ENCODE measurements at regions not wholly inside any gene's neighbourhood (a gene's known extent, or its start where the extent isn't known, plus 50 kb on each side); places are given as distances from the start of the nearest gene placed in this dataset.
"Not testable (repeated sequence)": the region's sequence is repeated elsewhere in the genome, so short reads cannot be mapped to it uniquely, and the experiment has no call there.

DNA sequence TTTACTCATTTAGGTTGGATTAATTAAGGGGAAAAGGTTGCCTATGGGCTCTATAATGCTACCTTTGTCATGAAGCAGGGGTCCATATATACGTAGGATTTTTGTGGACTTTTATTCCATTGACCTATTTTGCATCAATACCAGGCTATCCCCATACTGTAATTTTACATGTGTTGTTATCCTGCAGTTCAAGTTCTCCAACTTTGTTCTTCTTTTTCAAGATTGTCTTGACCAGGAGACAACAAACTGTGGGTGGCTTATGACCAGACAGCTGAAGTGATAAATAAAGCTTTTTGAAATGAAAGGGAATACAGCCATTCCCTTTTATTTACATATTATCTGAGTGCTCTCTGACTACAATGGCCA lies 345.7 kb downstream of the BARHL2 start:
- Mint-ChIP-seq H3K27me3 (no peaks in the 10 kb centered on the region), H3K4me1 (no peaks in the 10 kb centered on the region), H3K27ac (no peak overlapping the region), H3K9me3 (peaks cover 3% of the 10 kb centered on the region), H3K4me3 (no peak overlapping the region), H3K36me3 (no peaks in the 10 kb centered on the region)
- ATAC-seq = no peak

GRCh38 chr1:90370686-90371447 lies 346.2 kb downstream of the BARHL2 start:
- Mint-ChIP-seq H3K9me3 (peaks cover 3% of the 10 kb centered on the region), H3K4me1 (no peaks in the 10 kb centered on the region), H3K4me3 (no peak overlapping the region), H3K27me3 (no peaks in the 10 kb centered on the region), H3K27ac (no peak overlapping the region), H3K36me3 (no peaks in the 10 kb centered on the region)
- ATAC-seq = no peak

DNA sequence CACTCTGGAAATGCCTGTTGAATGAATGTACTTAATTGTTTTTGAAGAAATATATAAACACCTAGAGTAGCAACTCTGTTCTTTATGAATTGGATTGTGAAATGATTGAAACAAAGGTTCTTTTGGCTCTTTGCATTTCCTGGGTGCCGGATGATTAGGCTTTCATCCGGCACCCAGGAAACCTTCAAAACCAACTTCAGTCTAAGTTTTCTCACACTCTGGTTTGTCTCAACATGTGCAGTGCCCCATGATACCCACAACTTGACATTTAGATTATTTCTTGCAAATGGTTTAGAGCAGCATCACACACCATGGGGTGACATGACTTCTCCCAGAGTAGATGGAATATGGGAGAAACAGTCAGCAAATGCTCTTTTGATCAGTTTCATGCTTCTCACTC lies 354.9 kb downstream of the BARHL2 start:
- H3K27ac Mint-ChIP-seq = no peak overlapping the region
- no peaks in the 10 kb centered on the region for H3K36me3 Mint-ChIP-seq
- no peak for ATAC-seq
- no peaks in the 10 kb centered on the region for H3K4me1 Mint-ChIP-seq
- H3K27me3 Mint-ChIP-seq = no peaks in the 10 kb centered on the region
- peaks cover 4% of the 10 kb centered on the region for H3K9me3 Mint-ChIP-seq
- no peak overlapping the region for H3K4me3 Mint-ChIP-seq

DNA sequence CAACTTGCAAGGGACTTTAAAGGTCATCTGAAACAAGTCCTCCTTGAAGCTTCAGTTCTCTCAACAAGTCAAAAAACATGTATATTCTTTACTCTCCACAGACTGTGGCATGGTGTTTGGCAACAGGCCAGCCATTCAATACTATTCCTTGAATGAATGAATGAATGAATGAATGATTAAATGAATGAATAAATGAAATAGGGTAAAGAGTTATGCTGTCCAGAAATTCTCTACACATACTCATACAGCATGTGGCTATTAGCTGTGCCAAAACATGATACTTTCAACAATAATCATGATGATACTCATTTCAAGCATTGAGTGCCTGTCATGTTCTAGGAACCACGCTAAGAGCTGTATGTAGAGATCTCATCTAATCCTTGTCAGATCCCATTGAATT lies 356.1 kb downstream of the BARHL2 start:
- H3K27ac Mint-ChIP-seq = no peak overlapping the region
- no peak overlapping the region for H3K4me3 Mint-ChIP-seq
- no peaks in the 10 kb centered on the region for H3K36me3 Mint-ChIP-seq
- no peaks in the 10 kb centered on the region for H3K4me1 Mint-ChIP-seq
- peaks cover 4% of the 10 kb centered on the region for H3K9me3 Mint-ChIP-seq
- no peaks in the 10 kb centered on the region for H3K27me3 Mint-ChIP-seq
- no peak for ATAC-seq

DNA sequence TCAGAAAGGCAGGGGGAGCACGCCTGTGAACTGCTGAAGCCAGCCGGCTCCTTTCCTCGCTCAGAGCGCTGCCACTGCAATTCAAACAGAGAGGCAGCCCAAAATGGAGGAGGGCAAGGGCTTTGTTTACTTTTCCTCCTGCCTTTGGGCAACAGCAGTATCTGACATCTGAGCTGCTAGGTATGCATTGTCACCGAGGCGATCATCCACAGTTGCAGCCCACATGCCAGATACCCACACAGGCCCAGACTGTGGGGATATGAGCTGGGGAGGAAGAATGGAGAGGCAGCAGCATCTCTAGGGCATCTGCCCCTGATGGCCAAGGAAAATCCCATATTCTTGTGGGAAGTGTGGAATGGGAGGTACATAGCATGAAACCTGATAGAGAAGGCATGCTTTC lies 357.1 kb downstream of the BARHL2 start:
- no peak for ATAC-seq
- H3K27me3 Mint-ChIP-seq = no peaks in the 10 kb centered on the region
- H3K27ac Mint-ChIP-seq = no peak overlapping the region

DNA sequence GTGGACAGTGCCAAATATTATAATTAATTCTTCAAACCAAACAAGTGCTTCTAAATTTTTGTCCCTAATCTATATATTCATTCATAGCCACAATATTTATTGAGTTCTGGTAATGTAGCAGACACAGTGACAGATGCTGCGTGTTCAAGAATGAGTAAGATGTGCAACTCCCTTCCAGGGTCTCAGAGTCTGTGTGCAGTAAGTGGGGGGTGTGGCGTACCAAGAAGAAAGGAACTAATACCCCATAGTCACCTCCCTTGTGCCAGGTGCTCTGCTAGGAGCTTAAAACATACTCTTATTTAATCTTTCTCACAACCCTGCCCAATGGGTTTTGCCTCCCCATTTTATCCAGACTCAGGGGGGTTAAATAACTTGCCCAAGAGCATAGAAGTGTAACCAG lies 358.7 kb downstream of the BARHL2 start:
- Mint-ChIP-seq H3K36me3 (no peaks in the 10 kb centered on the region), H3K27ac (no peak overlapping the region)
- no peak for ATAC-seq

More for the DNA sequence above, 357.1 kb downstream of the BARHL2 start:
- Mint-ChIP-seq H3K36me3 (no peaks in the 10 kb centered on the region), H3K4me1 (no peaks in the 10 kb centered on the region), H3K9me3 (peaks cover 2% of the 10 kb centered on the region), H3K4me3 (no peak overlapping the region)

GRCh38 chr1:90357995-90358394 lies 359.1 kb downstream of the BARHL2 start:
- Mint-ChIP-seq H3K27ac (no peak overlapping the region), H3K27me3 (no peaks in the 10 kb centered on the region), H3K36me3 (no peaks in the 10 kb centered on the region), H3K4me3 (no peak overlapping the region), H3K4me1 (no peaks in the 10 kb centered on the region), H3K9me3 (no peaks in the 10 kb centered on the region)
- no peak for ATAC-seq

More for the DNA sequence above, 358.7 kb downstream of the BARHL2 start:
- H3K27me3 Mint-ChIP-seq = no peaks in the 10 kb centered on the region
- H3K4me1 Mint-ChIP-seq = no peaks in the 10 kb centered on the region
- H3K4me3 Mint-ChIP-seq = no peak overlapping the region
- no peaks in the 10 kb centered on the region for H3K9me3 Mint-ChIP-seq

GRCh38 chr1:90356991-90357390 lies 360.1 kb downstream of the BARHL2 start:
- Mint-ChIP-seq H3K4me1 (no peaks in the 10 kb centered on the region), H3K27me3 (no peaks in the 10 kb centered on the region), H3K27ac (no peak overlapping the region), H3K4me3 (no peak overlapping the region), H3K9me3 (no peaks in the 10 kb centered on the region), H3K36me3 (no peaks in the 10 kb centered on the region)
- ATAC-seq = no peak

DNA sequence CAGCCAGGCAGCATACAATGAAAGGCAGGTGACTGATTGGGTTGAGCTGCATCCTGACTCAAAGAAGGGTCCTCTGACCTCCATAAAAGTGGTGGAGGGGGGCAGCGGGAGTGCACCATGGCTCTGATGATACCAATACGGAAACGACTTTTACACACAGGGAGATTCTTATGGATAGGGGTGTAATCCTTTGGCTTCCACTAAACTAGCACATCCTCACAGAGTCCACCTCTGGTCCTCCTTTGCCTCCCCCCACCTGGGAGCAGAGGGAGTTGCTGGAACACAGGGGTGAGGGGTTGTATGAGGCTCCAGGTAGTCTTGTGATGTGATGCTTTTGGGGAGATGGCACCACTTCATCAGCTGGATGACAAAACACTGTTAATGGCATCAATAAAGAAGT lies 361.0 kb downstream of the BARHL2 start:
- H3K4me1 Mint-ChIP-seq = no peaks in the 10 kb centered on the region
- H3K27ac Mint-ChIP-seq = no peak overlapping the region
- no peaks in the 10 kb centered on the region for H3K27me3 Mint-ChIP-seq
- no peak for ATAC-seq
- H3K4me3 Mint-ChIP-seq = no peak overlapping the region
- no peaks in the 10 kb centered on the region for H3K36me3 Mint-ChIP-seq
- H3K9me3 Mint-ChIP-seq = no peaks in the 10 kb centered on the region

GRCh38 chr1:90354704-90355103 lies 359.8 kb downstream of the ZNF326 start:
- Mint-ChIP-seq H3K27me3 (no peaks in the 10 kb centered on the region), H3K9me3 (peaks cover 6% of the 10 kb centered on the region)

DNA sequence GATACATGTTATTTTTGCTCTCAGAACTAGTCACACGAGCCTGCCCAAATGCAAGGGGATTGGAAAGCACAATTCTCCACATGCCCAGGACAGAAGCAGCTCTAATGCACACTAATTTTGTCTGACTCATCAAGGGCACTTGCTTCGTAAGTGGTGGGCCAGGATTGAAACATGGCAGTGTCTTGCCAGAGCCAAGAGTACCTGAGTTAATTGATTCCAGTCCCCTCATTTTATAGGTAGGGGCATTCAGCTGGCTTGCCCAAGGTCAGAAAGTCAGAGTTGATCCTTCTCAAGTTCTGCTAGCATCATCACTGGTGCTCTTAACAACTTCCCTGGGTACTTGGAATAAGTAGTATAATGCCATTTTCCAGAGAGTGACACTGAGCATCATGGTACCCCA lies 356.1 kb downstream of the ZNF326 start:
- Mint-ChIP-seq H3K27me3 (no peaks in the 10 kb centered on the region), H3K4me1 (no peaks in the 10 kb centered on the region), H3K4me3 (no peak overlapping the region), H3K36me3 (no peaks in the 10 kb centered on the region), H3K27ac (no peak overlapping the region), H3K9me3 (peaks cover 11% of the 10 kb centered on the region)
- no peak for ATAC-seq

More at GRCh38 chr1:90354704-90355103, 359.8 kb downstream of the ZNF326 start:
- Mint-ChIP-seq H3K4me3 (no peak overlapping the region), H3K4me1 (no peaks in the 10 kb centered on the region), H3K36me3 (no peaks in the 10 kb centered on the region), H3K27ac (no peak overlapping the region)
- no peak for ATAC-seq

GRCh38 chr1:90349510-90349909 lies 354.6 kb downstream of the ZNF326 start:
- no peaks in the 10 kb centered on the region for H3K36me3 Mint-ChIP-seq
- no peak overlapping the region for H3K4me3 Mint-ChIP-seq
- no peak for ATAC-seq
- H3K27ac Mint-ChIP-seq = no peak overlapping the region
- H3K4me1 Mint-ChIP-seq = no peaks in the 10 kb centered on the region
- no peaks in the 10 kb centered on the region for H3K27me3 Mint-ChIP-seq
- H3K9me3 Mint-ChIP-seq = peaks cover 14% of the 10 kb centered on the region

GRCh38 chr1:90348934-90349333 lies 354.0 kb downstream of the ZNF326 start:
- ATAC-seq = no peak
- H3K27ac Mint-ChIP-seq = no peak overlapping the region
- H3K27me3 Mint-ChIP-seq = no peaks in the 10 kb centered on the region
- no peaks in the 10 kb centered on the region for H3K36me3 Mint-ChIP-seq
- no peak overlapping the region for H3K4me3 Mint-ChIP-seq
- no peaks in the 10 kb centered on the region for H3K4me1 Mint-ChIP-seq
- H3K9me3 Mint-ChIP-seq = peaks cover 14% of the 10 kb centered on the region

DNA sequence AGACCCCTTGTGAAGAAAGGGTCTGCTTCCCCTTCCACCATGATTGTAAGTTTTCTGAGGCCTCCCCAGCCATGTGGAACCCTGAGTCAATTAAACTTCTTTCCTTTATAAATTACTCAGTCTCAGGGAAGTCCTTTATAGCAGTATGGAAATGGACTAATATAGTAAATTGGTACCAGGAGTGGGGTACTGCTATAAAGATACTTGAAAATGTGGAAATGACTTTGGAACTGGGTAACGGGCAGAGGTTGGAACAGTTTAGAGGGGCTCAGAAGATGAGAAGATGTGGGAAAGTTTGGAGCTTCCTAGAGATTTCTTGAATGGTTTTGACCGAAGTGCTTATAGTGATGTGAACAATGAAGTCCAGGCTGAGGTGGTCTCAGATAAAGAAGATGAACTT lies 353.5 kb downstream of the ZNF326 start:
- not testable (repeated sequence) for H3K4me1 Mint-ChIP-seq, H3K27ac Mint-ChIP-seq, ATAC-seq

DNA sequence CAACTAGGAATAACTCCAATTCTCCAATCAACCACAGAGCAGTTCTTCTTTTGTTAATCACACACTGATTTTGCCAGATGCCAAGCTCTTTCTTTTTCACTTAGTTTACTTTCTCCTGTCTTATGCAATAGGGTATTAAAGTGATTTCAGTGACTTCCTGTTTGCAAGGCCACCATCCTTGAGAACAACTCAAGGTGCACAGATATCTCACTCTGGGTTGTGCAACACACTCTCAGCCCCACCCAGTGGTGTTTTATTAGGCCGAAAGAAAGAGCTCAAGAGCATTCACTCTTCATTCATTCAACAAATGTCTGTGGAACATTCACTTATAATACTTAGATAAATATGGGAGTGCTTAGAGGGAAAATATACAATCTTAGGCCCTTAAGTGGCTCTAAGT lies 352.5 kb downstream of the ZNF326 start:
- peaks cover 14% of the 10 kb centered on the region for H3K9me3 Mint-ChIP-seq
- H3K36me3 Mint-ChIP-seq = no peaks in the 10 kb centered on the region
- ATAC-seq = no peak
- no peak overlapping the region for H3K4me3 Mint-ChIP-seq
- no peaks in the 10 kb centered on the region for H3K27me3 Mint-ChIP-seq
- no peaks in the 10 kb centered on the region for H3K4me1 Mint-ChIP-seq
- no peak overlapping the region for H3K27ac Mint-ChIP-seq

More for the DNA sequence above, 353.5 kb downstream of the ZNF326 start:
- H3K9me3 Mint-ChIP-seq = peaks cover 14% of the 10 kb centered on the region
- H3K4me3 Mint-ChIP-seq, H3K27me3 Mint-ChIP-seq, H3K36me3 Mint-ChIP-seq: not testable (repeated sequence)

GRCh38 chr1:90346757-90347156 lies 351.8 kb downstream of the ZNF326 start:
- Mint-ChIP-seq H3K9me3 (peaks cover 14% of the 10 kb centered on the region), H3K27me3 (no peaks in the 10 kb centered on the region), H3K4me1 (no peaks in the 10 kb centered on the region), H3K27ac (no peak overlapping the region), H3K4me3 (no peak overlapping the region), H3K36me3 (no peaks in the 10 kb centered on the region)
- no peak for ATAC-seq

All from stimulated activated memory B cell treated with anti-CD40 and anti-IgM and Interleukin-4, amounts not matched to agents 10 μg/mL and 1 μg/mL and 100 μg/mL, for 72 hours (primary cell).